MM.1S (cell line): ENCODE measurements at regions not wholly inside any gene's neighbourhood (a gene's known extent, or its start where the extent isn't known, plus 50 kb on each side); places are given as distances from the start of the nearest gene placed in this dataset.

Experiments
- DNase-seq: peaks from one replicate; pipeline ENCODE4 v3.0.0-alpha.2; 2015
- H2AFZ ChIP-seq: fragments of 300-600 bp; sonication (generic); 2 replicates; pipeline ENCODE4 v1.6.0; 2016; ENCODE audit warnings: antibody characterized with exemption, low read length
- H3F3A ChIP-seq: fragments of 300-600 bp; sonication (generic); 2 replicates; pipeline ENCODE4 v1.6.1; 2016; ENCODE audit warnings: mild to moderate bottlenecking, antibody characterized with exemption, low read length, moderate library complexity, mixed read lengths; ENCODE audit not compliant: insufficient read depth
- H3K27ac ChIP-seq: fragments of 300-600 bp; sonication (generic); 2 replicates; pipeline ENCODE4 v1.5.1; 2016; ENCODE audit warnings: mild to moderate bottlenecking, low read length
- H3K27me3 ChIP-seq: fragments of 300-600 bp; sonication (generic); replicated peaks from 2 replicates; pipeline ENCODE4 v1.6.0; 2016; ENCODE audit warnings: low read length; ENCODE audit not compliant: insufficient read depth
- H3K36me3 ChIP-seq: fragments of 300-600 bp; sonication (generic); replicated peaks from 2 replicates; pipeline ENCODE4 v1.6.1; 2016; ENCODE audit warnings: mild to moderate bottlenecking, low read length, mixed read lengths; ENCODE audit not compliant: insufficient read depth
- H3K4me1 ChIP-seq: fragments of 300-600 bp; sonication (generic); 2 replicates; pipeline ENCODE4 v1.6.1; 2016; ENCODE audit warnings: low read length, mixed read lengths
- H3K4me2 ChIP-seq: fragments of 300-600 bp; sonication (generic); 2 replicates; pipeline ENCODE4 v1.6.0; 2016; ENCODE audit warnings: low read depth, low read length
- H3K4me3 ChIP-seq: fragments of 300-600 bp; sonication (generic); 2 replicates; pipeline ENCODE4 v1.5.1; 2016; ENCODE audit warnings: low read length, mixed read lengths
- H3K79me2 ChIP-seq: fragments of 300-600 bp; sonication (generic); 2 replicates; pipeline ENCODE4 v1.6.1; 2016; ENCODE audit warnings: mixed run types, low read length, mixed read lengths
- H3K9ac ChIP-seq: fragments of 300-600 bp; sonication (generic); 2 replicates; pipeline ENCODE4 v1.6.1; 2016; ENCODE audit warnings: low read length, mixed read lengths
- H3K9me2 ChIP-seq: fragments of 300-600 bp; sonication (generic); replicated peaks from 2 replicates; pipeline ENCODE4 v1.6.1; 2016; ENCODE audit warnings: mild to moderate bottlenecking, low read length, mixed read lengths; ENCODE audit not compliant: insufficient read depth
- H3K9me3 ChIP-seq: fragments of 300-600 bp; sonication (generic); replicated peaks from 2 replicates; pipeline ENCODE4 v1.6.1; 2016; ENCODE audit warnings: mild to moderate bottlenecking, low read length, mixed read lengths; ENCODE audit not compliant: insufficient read depth
- H4K20me1 ChIP-seq: fragments of 300-600 bp; sonication (generic); 2 replicates; pipeline ENCODE4 v1.6.1; 2016; ENCODE audit warnings: mild to moderate bottlenecking, low read length, moderate library complexity, mixed read lengths; ENCODE audit not compliant: insufficient read depth
- CTCF ChIP-seq: fragments of 300-600 bp; sonication (generic); IDR thresholded peaks from 2 replicates; pipeline ENCODE4 v1.5.1; 2016; ENCODE audit warnings: antibody characterized with exemption, low read length, mixed read lengths
- EZH2 ChIP-seq: fragments of 300-600 bp; sonication (generic); optimal IDR thresholded peaks from 2 replicates; pipeline ENCODE3; 2017; ENCODE audit warnings: low read depth, mild to moderate bottlenecking, antibody characterized with exemption, low read length, mixed read lengths
- EZH2phosphoT487 ChIP-seq: fragments of 300-600 bp; sonication (generic); IDR thresholded peaks from 2 replicates; pipeline ENCODE4 v1.6.1; 2018; ENCODE audit warnings: antibody characterized with exemption, low read length

DNA sequence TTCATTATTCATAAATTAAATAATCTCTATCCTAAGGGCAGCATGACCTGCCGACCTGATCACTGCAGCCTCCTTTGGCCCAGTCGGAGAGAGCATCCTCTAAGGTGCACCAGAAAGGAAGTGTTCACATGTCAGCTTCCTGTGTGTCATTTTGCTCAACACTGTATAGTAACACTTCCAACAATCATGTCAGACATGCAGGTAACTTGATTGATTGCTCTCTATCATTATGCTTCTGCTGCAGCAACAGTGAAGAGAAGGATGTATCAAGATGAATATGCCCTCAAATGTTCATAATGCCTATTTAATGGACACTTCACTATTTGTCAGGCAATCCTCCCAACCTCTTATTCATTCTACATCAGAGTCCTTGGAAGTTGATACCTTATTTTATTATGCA is 332.3 kb downstream of the CDH7 start:
- H3K27me3 ChIP-seq, result no peaks in the 10 kb centered on the region
- no peaks in the 10 kb centered on the region for H3K4me1 ChIP-seq
- H3K9ac ChIP-seq, result no peak overlapping the region
- H3K4me3 ChIP-seq, result no peak overlapping the region
- H3F3A ChIP-seq, result no peaks in the 10 kb centered on the region
- H3K36me3 ChIP-seq, result no peaks in the 10 kb centered on the region
- H2AFZ ChIP-seq, result no peak overlapping the region
- no peak for TF ChIP-seq CTCF
- no peak for TF ChIP-seq EZH2
- no peak for TF ChIP-seq EZH2phosphoT487
- H3K79me2 ChIP-seq, result no peaks in the 10 kb centered on the region
- no peaks in the 10 kb centered on the region for H3K9me3 ChIP-seq
- H3K27ac ChIP-seq, result no peak overlapping the region
- H3K4me2 ChIP-seq, result no peak overlapping the region
- no peaks in the 10 kb centered on the region for H4K20me1 ChIP-seq
- DNase-seq, result no peak
- no peaks in the 10 kb centered on the region for H3K9me2 ChIP-seq

DNA sequence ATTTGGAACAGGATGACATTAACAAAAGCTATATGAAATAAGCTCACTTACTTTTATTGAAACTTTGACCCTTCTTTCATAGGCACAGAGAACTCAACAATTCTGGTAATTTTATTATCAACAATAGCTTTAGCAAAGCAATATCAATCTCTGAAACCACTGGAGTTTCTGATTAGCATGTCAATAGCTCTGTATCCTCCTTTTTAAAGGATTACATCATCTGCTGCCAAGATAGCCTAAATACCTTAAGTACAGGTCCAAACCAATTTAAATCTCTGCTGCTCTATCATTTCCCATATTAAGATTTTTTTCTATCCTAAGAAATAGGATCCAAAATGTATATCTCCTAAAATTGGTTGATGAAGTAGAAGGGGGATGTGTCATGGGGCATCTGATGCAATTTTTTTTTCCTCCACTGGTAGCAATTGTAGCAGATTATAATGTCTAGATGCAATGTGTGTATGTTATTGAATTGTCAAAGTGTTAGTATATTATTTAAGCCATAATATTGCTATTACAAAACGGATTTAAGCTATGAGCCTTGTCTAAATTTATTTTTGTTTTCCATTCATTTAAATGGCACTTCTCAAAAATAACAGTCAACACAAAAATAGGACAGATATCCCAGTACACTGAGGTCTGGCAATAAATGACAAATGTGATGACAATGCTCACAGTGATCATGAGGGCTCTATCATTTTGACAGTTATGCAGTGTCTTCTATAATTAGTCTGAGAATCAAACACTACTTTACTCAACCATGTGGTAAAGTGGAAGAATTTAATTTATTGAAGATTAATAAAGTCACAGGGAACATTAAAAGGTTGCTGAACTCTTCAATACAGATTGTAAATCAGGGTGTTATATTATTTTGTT is 328.4 kb downstream of the CDH7 start:
- Histone ChIP-seq H3K4me2 (no peak overlapping the region), H3K9me3 (no peaks in the 10 kb centered on the region), H3K27ac (no peak overlapping the region), H3K79me2 (no peaks in the 10 kb centered on the region), H4K20me1 (no peaks in the 10 kb centered on the region), H3F3A (no peaks in the 10 kb centered on the region), H3K9me2 (no peaks in the 10 kb centered on the region), H3K4me1 (no peaks in the 10 kb centered on the region), H3K4me3 (no peak overlapping the region), H3K36me3 (no peaks in the 10 kb centered on the region), H3K27me3 (no peaks in the 10 kb centered on the region), H2AFZ (no peak overlapping the region), H3K9ac (no peak overlapping the region)
- no peak for DNase-seq
- no peak for TF ChIP-seq EZH2
- TF ChIP-seq EZH2phosphoT487, result no peak

DNA sequence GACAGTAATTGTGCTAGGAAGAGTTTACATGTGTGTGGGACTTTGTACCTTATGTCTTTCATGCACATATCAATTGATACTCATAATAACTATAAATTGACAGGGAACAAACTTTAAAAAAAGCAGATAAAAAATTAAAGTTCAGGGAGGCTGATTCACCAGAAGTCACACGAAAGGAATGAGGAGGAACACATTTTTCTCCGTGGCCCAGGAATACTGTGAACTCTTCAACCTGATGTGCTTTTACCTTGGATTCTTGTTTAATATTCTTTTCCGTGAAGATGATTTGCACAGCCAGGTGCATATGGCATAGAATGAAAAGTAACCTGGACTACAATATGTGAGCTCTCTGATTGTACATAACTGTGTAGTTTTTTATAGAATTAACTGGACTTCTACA is 326.3 kb downstream of the CDH7 start:
- Histone ChIP-seq H3F3A (no peaks in the 10 kb centered on the region), H3K9me2 (no peaks in the 10 kb centered on the region), H3K9me3 (no peaks in the 10 kb centered on the region), H3K4me2 (no peak overlapping the region), H3K27ac (no peak overlapping the region), H3K27me3 (no peaks in the 10 kb centered on the region), H2AFZ (no peak overlapping the region), H3K4me1 (no peaks in the 10 kb centered on the region), H3K36me3 (no peaks in the 10 kb centered on the region), H3K79me2 (no peaks in the 10 kb centered on the region), H4K20me1 (no peaks in the 10 kb centered on the region), H3K9ac (no peak overlapping the region), H3K4me3 (no peak overlapping the region)
- TF ChIP-seq EZH2phosphoT487, result no peak
- TF ChIP-seq CTCF, result no peak
- no peak for TF ChIP-seq EZH2
- DNase-seq, result no peak

- no peak overlapping the region for H2AFZ ChIP-seq
- H3K4me2 ChIP-seq, result no peak overlapping the region
- TF ChIP-seq EZH2phosphoT487 (no peak), EZH2 (no peak), CTCF (no peak)
- no peak overlapping the region for H3K27ac ChIP-seq
- no peaks in the 10 kb centered on the region for H3K79me2 ChIP-seq
- no peaks in the 10 kb centered on the region for H4K20me1 ChIP-seq
- no peak for DNase-seq
- no peaks in the 10 kb centered on the region for H3F3A ChIP-seq
- H3K4me1 ChIP-seq, result no peaks in the 10 kb centered on the region
- H3K27me3 ChIP-seq, result no peaks in the 10 kb centered on the region
- H3K4me3 ChIP-seq, result no peak overlapping the region
- no peaks in the 10 kb centered on the region for H3K9me3 ChIP-seq
- no peak overlapping the region for H3K9ac ChIP-seq
- H3K36me3 ChIP-seq, result no peaks in the 10 kb centered on the region
- H3K9me2 ChIP-seq, result no peaks in the 10 kb centered on the region
Observed at GRCh38 chr18:66066191-66066590, 315.4 kb downstream of the CDH7 start.
